ENCODE measurements at regions not wholly inside any gene's neighbourhood (a gene's known extent, or its start where the extent isn't known, plus 50 kb on each side); places are given as distances from the start of the nearest gene placed in this dataset.
A peak's percentile ranks its signal among the peaks of the same experiment; 100 is the strongest.
"Not testable (repeated sequence)": the region's sequence is repeated elsewhere in the genome, so short reads cannot be mapped to it uniquely, and the experiment has no call there.

GRCh38 chr1:96425382-96426129, 296.0 kb upstream of the PTBP2 start:
- peak; percentile 14 for DNase-seq (ENCODE audit: low read depth)

- no peak for DNase-seq (ENCODE audit: low read depth)
Measured at GRCh38 chr1:96427616-96428015, 294.0 kb upstream of the PTBP2 start.

GRCh38 chr1:96445302-96445701, 276.3 kb upstream of the PTBP2 start:
- peak; percentile 19 for DNase-seq (ENCODE audit: low read depth)

GRCh38 chr1:96464066-96464465, 257.5 kb upstream of the PTBP2 start:
- DNase-seq (ENCODE audit: low read depth): no peak

GRCh38 chr1:96464522-96464921, 257.1 kb upstream of the PTBP2 start:
- no peak for DNase-seq (ENCODE audit: low read depth)

- no peak for DNase-seq (ENCODE audit: low read depth)
Measured at GRCh38 chr1:96464991-96465390, 256.6 kb upstream of the PTBP2 start.

- peak; percentile 38 for DNase-seq (ENCODE audit: low read depth)
Measured at GRCh38 chr1:96465441-96465840, 256.1 kb upstream of the PTBP2 start.

GRCh38 chr1:96466842-96467241, 254.7 kb upstream of the PTBP2 start:
- DNase-seq (ENCODE audit: low read depth): no peak

GRCh38 chr1:96469726-96470125, 251.9 kb upstream of the PTBP2 start:
- not testable (repeated sequence) for DNase-seq (ENCODE audit: low read depth)

GRCh38 chr1:96472471-96472870, 249.1 kb upstream of the PTBP2 start:
- DNase-seq (ENCODE audit: low read depth): peak; percentile 68

- peak; percentile 49 for DNase-seq (ENCODE audit: low read depth)
Measured at GRCh38 chr1:96473791-96474434, 247.7 kb upstream of the PTBP2 start.

GRCh38 chr1:96474985-96475743, 246.4 kb upstream of the PTBP2 start:
- DNase-seq (ENCODE audit: low read depth): no peak

GRCh38 chr1:96475903-96476302, 245.7 kb upstream of the PTBP2 start:
- no peak for DNase-seq (ENCODE audit: low read depth)

- DNase-seq (ENCODE audit: low read depth): no peak
Measured at GRCh38 chr1:96478228-96478627, 243.4 kb upstream of the PTBP2 start.

- DNase-seq (ENCODE audit: low read depth): no peak
Measured at GRCh38 chr1:96481409-96481808, 240.2 kb upstream of the PTBP2 start.

- no peak for DNase-seq (ENCODE audit: low read depth)
Measured at GRCh38 chr1:96482616-96483015, 239.0 kb upstream of the PTBP2 start.

GRCh38 chr1:96487394-96487793, 234.2 kb upstream of the PTBP2 start:
- no peak for DNase-seq (ENCODE audit: low read depth)

- DNase-seq (ENCODE audit: low read depth): peak; percentile 24
Measured at GRCh38 chr1:96487971-96488370, 233.6 kb upstream of the PTBP2 start.

- no peak for DNase-seq (ENCODE audit: low read depth)
Measured at GRCh38 chr1:96488777-96489176, 232.8 kb upstream of the PTBP2 start.

- peak; percentile 35 for DNase-seq (ENCODE audit: low read depth)
Measured at GRCh38 chr1:96492236-96492635, 229.3 kb upstream of the PTBP2 start.

- DNase-seq (ENCODE audit: low read depth): no peak
Measured at GRCh38 chr1:96498744-96499340, 222.7 kb upstream of the PTBP2 start.

- DNase-seq (ENCODE audit: low read depth): no peak
Measured at GRCh38 chr1:96508233-96508632, 213.4 kb upstream of the PTBP2 start.

- no peak for DNase-seq (ENCODE audit: low read depth)
Measured at GRCh38 chr1:96509339-96509738, 212.2 kb upstream of the PTBP2 start.

Data from amniotic epithelial cell (primary cell).